ENCODE measurements at regions not wholly inside any gene's neighbourhood (a gene's known extent, or its start where the extent isn't known, plus 50 kb on each side); places are given as distances from the start of the nearest gene placed in this dataset.
"Not testable (repeated sequence)": the region's sequence is repeated elsewhere in the genome, so short reads cannot be mapped to it uniquely, and the experiment has no call there.

DNA sequence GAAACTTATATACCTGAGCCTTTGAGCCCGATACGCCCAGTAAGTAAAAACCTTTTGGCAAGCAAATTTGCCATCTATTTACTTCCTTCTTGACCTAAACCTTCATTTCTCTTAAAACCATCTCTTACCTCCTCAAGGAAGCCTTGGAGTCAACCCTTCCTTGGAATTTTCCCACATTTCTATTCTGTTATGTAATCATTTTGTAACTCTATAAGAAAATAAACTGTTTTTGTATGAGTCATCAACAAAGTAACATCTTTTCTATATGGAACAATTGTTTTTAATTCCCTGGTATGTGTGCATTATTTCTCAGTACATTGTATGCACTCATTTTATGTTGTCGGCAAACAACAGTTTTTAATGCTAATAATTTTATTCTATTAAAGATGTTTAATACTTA lies 162.0 kb downstream of the TEX36 start:
- WGBS, 2 experiments (ENCODE audit: low coverage in 1 of 2, low lambda C conversion rate in 2 of 2, missing lambda C conversion rate in 2 of 2) = 64 to 73% methylated on average over 3 of the region's 3 CpGs
- Histone ChIP-seq H3K9me2 (ENCODE audit: insufficient read depth) (no peaks in the 10 kb centered on the region), H2AFZ (no peak overlapping the region), H3K79me2 (ENCODE audit: insufficient read depth) (no peaks in the 10 kb centered on the region), H3K4me2 (ENCODE audit: unreplicated experiment) (no peak overlapping the region), H4K20me1 (ENCODE audit: insufficient read depth) (no peaks in the 10 kb centered on the region), H3K4me3 (no peak overlapping the region), H3K27me3 (replicated peaks; ENCODE audit: insufficient read depth) (0 out of 2 replicates have a peak, but pooled peaks cover under 1% of the 10 kb centered on the region), H3K9me3 (ENCODE audit: low read depth) (no peaks in the 10 kb centered on the region), H3K27ac (no peak overlapping the region), H3K9ac (no peak overlapping the region), H3K36me3 (ENCODE audit: low read depth) (no peaks in the 10 kb centered on the region), H3K4me1 (ENCODE audit: insufficient read depth) (no peaks in the 10 kb centered on the region), H3F3A (ENCODE audit: insufficient read depth) (no peaks in the 10 kb centered on the region)
- in situ Hi-C loops (cut with MboI) = no loop called here
- TF ChIP-seq EZH2phosphoT487 (IDR thresholded peaks at IDR 0.05; ENCODE audit: insufficient read depth, low read depth) = no peak
- no peak for TF ChIP-seq EZH2 (IDR thresholded peaks at IDR 0.05; ENCODE audit: insufficient read depth, poor library complexity, severe bottlenecking)
- no peak for DNase-seq

DNA sequence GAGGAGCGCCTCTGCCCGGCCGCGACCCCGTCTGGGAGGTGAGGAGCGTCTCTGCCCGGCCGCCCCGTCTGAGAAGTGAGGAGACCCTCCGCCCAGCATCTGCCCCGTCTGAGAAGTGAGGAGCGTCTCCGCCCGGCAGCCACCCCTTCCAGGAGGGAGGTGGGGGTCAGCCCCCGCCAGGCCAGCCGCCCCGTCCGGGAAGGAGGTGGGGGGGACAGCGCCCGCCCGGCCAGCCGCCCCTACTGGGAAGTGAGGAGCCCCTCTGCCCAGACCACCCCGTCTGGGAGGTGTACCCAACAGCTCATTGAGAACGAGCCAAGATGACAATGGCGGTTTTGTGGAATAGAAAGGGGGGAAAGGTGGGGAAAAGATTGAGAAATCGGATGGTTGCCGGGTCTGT lies 164.6 kb downstream of the TEX36 start:
- H3K9ac ChIP-seq; H3K36me3 ChIP-seq (ENCODE audit: low read depth); H3K27ac ChIP-seq; DNase-seq; H3K4me1 ChIP-seq (ENCODE audit: insufficient read depth); H3K4me2 ChIP-seq (ENCODE audit: unreplicated experiment); H3K79me2 ChIP-seq (ENCODE audit: insufficient read depth); H3K4me3 ChIP-seq; H3K9me3 ChIP-seq (ENCODE audit: low read depth); H2AFZ ChIP-seq; in situ Hi-C loops (cut with MboI); H3K9me2 ChIP-seq (ENCODE audit: insufficient read depth); H4K20me1 ChIP-seq (ENCODE audit: insufficient read depth); H3F3A ChIP-seq (ENCODE audit: insufficient read depth): not testable (repeated sequence)
- WGBS, 2 experiments (ENCODE audit: low coverage in 1 of 2, low lambda C conversion rate in 2 of 2, missing lambda C conversion rate in 2 of 2) = 74 to 77% methylated on average over 9 to 22 of the region's 27 CpGs
- peaks cover 26% of the 10 kb centered on the region for H3K27me3 ChIP-seq (replicated peaks; ENCODE audit: insufficient read depth)

DNA sequence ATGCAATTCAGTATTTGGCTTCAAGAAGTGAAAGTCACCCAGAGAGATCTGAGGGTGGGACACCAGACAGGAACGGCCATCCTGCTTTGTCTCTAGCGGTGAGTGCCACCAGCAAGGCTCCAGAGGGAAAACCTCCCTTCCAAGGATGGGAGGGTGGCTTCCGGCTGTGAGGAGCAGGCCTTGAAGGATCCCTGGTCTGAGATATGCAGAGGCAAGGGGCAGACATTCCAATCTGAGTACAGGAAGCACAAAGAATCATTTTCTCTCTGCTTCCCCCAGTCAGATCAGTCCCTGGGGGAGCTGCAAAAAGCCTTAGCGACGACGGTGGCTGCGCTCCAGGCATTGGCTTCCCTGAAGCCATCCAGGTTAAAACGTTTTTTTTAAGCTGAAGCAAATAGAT lies 167.4 kb downstream of the TEX36 start:
- in situ Hi-C loops (cut with MboI) = no loop called here
- no peaks in the 10 kb centered on the region for H3K9me3 ChIP-seq (ENCODE audit: low read depth)
- H3K27ac ChIP-seq = no peak overlapping the region
- H3K4me3 ChIP-seq = no peak overlapping the region
- H3K36me3 ChIP-seq (ENCODE audit: low read depth) = no peaks in the 10 kb centered on the region
- H3K4me1 ChIP-seq (ENCODE audit: insufficient read depth) = no peaks in the 10 kb centered on the region
- H3K9ac ChIP-seq = no peak overlapping the region
- no peaks in the 10 kb centered on the region for H4K20me1 ChIP-seq (ENCODE audit: insufficient read depth)
- DNase-seq = no peak
- H2AFZ ChIP-seq = no peak overlapping the region
- no peak for TF ChIP-seq EZH2phosphoT487 (IDR thresholded peaks at IDR 0.05; ENCODE audit: insufficient read depth, low read depth)
- TF ChIP-seq EZH2 (IDR thresholded peaks at IDR 0.05; ENCODE audit: insufficient read depth, poor library complexity, severe bottlenecking) = no peak
- H3K4me2 ChIP-seq (ENCODE audit: unreplicated experiment) = no peak overlapping the region
- no peaks in the 10 kb centered on the region for H3K79me2 ChIP-seq (ENCODE audit: insufficient read depth)
- H3K27me3 ChIP-seq (replicated peaks; ENCODE audit: insufficient read depth) = peaks cover 39% of the 10 kb centered on the region
- H3F3A ChIP-seq (ENCODE audit: insufficient read depth) = no peaks in the 10 kb centered on the region
- no peaks in the 10 kb centered on the region for H3K9me2 ChIP-seq (ENCODE audit: insufficient read depth)
- WGBS, 2 experiments (ENCODE audit: low coverage in 1 of 2, low lambda C conversion rate in 2 of 2, missing lambda C conversion rate in 2 of 2) = 54 to 58% methylated on average over 8 of the region's 8 CpGs

DNA sequence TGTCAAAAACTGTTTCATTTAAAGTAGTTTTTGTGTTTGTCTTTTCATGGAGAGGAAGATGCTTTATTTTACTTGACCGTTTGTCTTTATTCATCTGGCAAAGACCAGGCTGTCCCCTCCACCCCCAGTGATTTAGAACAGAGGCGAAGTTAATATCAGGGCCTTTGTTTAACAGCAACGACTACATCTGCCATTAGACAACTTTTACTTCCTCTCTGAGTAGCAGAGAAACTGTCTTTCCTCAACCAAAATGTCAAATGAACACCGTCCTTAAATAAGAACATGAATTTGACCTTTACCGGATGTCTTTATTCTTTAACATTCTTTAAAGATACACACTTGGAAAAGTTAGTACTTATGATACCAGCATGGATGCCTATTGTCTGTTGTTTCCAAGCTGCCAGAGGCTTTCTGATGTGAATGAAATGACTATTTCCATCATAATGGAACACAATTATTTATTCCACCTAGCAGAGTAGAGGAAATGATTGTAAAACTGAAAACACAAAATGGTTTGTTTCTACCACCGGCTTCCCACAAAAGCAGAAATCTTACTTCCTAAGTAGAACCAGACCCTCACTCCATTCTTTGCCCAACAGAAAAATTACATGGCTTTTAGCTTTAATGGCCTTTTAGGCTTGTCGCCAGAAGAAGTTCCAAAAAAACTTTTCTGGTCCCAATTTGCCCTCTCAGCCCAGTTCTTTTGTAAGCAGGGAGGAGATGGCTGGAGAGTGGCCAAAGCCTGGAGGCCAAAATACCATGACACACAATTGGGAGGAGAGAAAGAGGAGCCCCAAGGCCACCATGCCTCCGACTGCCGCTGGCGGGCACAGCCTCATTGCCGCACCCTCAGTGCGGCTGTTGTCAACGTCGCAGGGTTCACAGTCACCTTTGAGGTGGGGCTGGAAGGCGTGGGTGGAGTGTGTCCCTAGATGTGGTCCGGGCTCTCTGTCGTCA lies 168.5 kb downstream of the TEX36 start:
- TF ChIP-seq EZH2phosphoT487 (IDR thresholded peaks at IDR 0.05; ENCODE audit: insufficient read depth, low read depth) (no peak), EZH2 (IDR thresholded peaks at IDR 0.05; ENCODE audit: insufficient read depth, poor library complexity, severe bottlenecking) (no peak)
- Histone ChIP-seq H3K27ac (no peak overlapping the region), H3K36me3 (ENCODE audit: low read depth) (no peaks in the 10 kb centered on the region), H3K4me2 (ENCODE audit: unreplicated experiment) (no peak overlapping the region), H3K4me1 (ENCODE audit: insufficient read depth) (no peaks in the 10 kb centered on the region), H4K20me1 (ENCODE audit: insufficient read depth) (no peaks in the 10 kb centered on the region), H3K79me2 (ENCODE audit: insufficient read depth) (no peaks in the 10 kb centered on the region), H3K9me2 (ENCODE audit: insufficient read depth) (no peaks in the 10 kb centered on the region), H2AFZ (no peak overlapping the region), H3K4me3 (no peak overlapping the region), H3K27me3 (replicated peaks; ENCODE audit: insufficient read depth) (peaks cover 39% of the 10 kb centered on the region), H3K9ac (no peak overlapping the region), H3F3A (ENCODE audit: insufficient read depth) (no peaks in the 10 kb centered on the region), H3K9me3 (ENCODE audit: low read depth) (no peaks in the 10 kb centered on the region)
- peak; percentile 40 for DNase-seq
- in situ Hi-C loops (cut with MboI) = no loop called here
- WGBS, 2 experiments (ENCODE audit: low coverage in 1 of 2, low lambda C conversion rate in 2 of 2, missing lambda C conversion rate in 2 of 2) = 11 to 12% methylated on average over 17 of the region's 17 CpGs
